ENCODE measurements at regions not wholly inside any gene's neighbourhood (a gene's known extent, or its start where the extent isn't known, plus 50 kb on each side); places are given as distances from the start of the nearest gene placed in this dataset.

GRCh38 chr5:121138495-121138907 lies 674.4 kb downstream of the PRR16 start:
- no peak for DNase-seq
- Histone ChIP-seq H3K4me3 (replicated peaks in 1 of 3) (no peak overlapping the region), H3K4me1 (no peaks in the 10 kb centered on the region), H3K27me3 (no peaks in the 10 kb centered on the region), H3K36me3 (no peaks in the 10 kb centered on the region), H3K27ac (no peak overlapping the region), H3K9me3 (no peaks in the 10 kb centered on the region)
- WGBS, 2 donors: 77 to 78% methylated on average over 1 of the region's 1 CpG
- TF ChIP-seq CTCF (IDR thresholded peaks at IDR 0.05) (no peak), POLR2A (IDR thresholded peaks at IDR 0.05) (no peak)
- intact Hi-C loops (cut with DNase I): no loop called here

- WGBS, 2 donors: 68 to 72% methylated on average over 1 of the region's 1 CpG
- H3K9me3 ChIP-seq: no peaks in the 10 kb centered on the region
- H3K36me3 ChIP-seq: no peaks in the 10 kb centered on the region
- DNase-seq: no peak
- TF ChIP-seq CTCF (IDR thresholded peaks at IDR 0.05): no peak
- no peak for TF ChIP-seq POLR2A (IDR thresholded peaks at IDR 0.05)
- no peaks in the 10 kb centered on the region for H3K27me3 ChIP-seq
- H3K4me3 ChIP-seq (replicated peaks in 1 of 3): no peak overlapping the region
- H3K4me1 ChIP-seq: no peaks in the 10 kb centered on the region
- intact Hi-C loops (cut with DNase I): no loop called here
- no peak overlapping the region for H3K27ac ChIP-seq
Measured at GRCh38 chr5:121138952-121139351, 674.9 kb downstream of the PRR16 start.

DNA sequence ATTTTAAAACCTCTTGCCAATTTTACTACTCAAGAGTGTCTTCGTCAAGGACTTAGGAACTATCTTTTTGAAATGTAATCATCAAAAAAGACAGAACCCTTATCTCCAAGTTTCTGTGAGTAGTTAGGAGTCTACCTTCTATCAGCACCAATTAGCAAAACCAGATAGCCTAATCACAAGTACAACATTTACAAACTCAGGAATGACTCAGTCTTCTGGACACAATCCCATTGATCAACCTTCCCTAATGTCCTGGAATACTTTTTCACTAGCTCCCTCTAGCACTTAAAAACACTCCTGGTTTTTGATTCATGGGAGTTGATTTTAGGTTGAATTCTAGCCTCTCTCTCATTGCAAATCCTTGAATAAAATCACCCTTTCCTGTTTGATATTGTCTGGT lies 680.7 kb downstream of the PRR16 start:
- Histone ChIP-seq H3K4me1 (no peaks in the 10 kb centered on the region), H3K9me3 (no peaks in the 10 kb centered on the region), H3K36me3 (no peaks in the 10 kb centered on the region), H3K4me3 (replicated peaks in 1 of 3) (no peak overlapping the region), H3K27me3 (no peaks in the 10 kb centered on the region), H3K27ac (no peak overlapping the region)
- 67 to 76% methylated on average over 1 of the region's 1 CpG for WGBS, 2 donors
- intact Hi-C loops (cut with DNase I): no loop called here
- TF ChIP-seq CTCF (IDR thresholded peaks at IDR 0.05): no peak
- TF ChIP-seq POLR2A (IDR thresholded peaks at IDR 0.05): no peak
- no peak for DNase-seq

- 93 to 96% methylated on average over 2 of the region's 2 CpGs for WGBS, 2 donors
Measured at GRCh38 chr5:121151534-121151933, 687.4 kb downstream of the PRR16 start.

DNA sequence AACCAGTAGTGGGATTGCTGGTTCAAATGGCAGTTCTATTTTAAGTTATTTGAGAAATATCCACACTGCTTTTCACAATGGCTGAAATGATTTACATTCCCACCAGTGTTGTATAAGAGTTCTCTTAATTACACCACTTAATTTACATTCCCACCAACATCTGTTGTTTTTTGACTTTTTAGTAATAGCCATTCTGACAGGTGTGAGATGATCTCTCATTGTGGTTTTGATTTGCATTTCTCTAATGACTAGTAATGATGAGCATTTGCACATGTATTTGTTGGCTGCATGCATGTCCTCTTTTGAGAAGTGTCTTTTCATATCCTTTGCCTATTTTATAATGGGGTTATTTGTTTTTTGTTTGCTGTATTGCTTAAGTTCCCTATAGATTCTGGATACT lies 688.3 kb downstream of the PRR16 start:
- intact Hi-C loops (cut with DNase I): no loop called here
- H3K27me3 ChIP-seq: no peaks in the 10 kb centered on the region
- no peak overlapping the region for H3K27ac ChIP-seq
- no peaks in the 10 kb centered on the region for H3K9me3 ChIP-seq
- no peaks in the 10 kb centered on the region for H3K4me1 ChIP-seq
- no peak overlapping the region for H3K4me3 ChIP-seq (replicated peaks in 1 of 3)
- no peak for DNase-seq
- H3K36me3 ChIP-seq: no peaks in the 10 kb centered on the region
- TF ChIP-seq CTCF (IDR thresholded peaks at IDR 0.05): no peak
- no peak for TF ChIP-seq POLR2A (IDR thresholded peaks at IDR 0.05)

More at GRCh38 chr5:121151534-121151933, 687.4 kb downstream of the PRR16 start:
- no peaks in the 10 kb centered on the region for H3K27me3 ChIP-seq
- H3K27ac ChIP-seq: no peak overlapping the region
- H3K4me1 ChIP-seq: no peaks in the 10 kb centered on the region
- H3K9me3 ChIP-seq: no peaks in the 10 kb centered on the region
- no peaks in the 10 kb centered on the region for H3K36me3 ChIP-seq
- DNase-seq: no peak
- TF ChIP-seq CTCF (IDR thresholded peaks at IDR 0.05): no peak
- TF ChIP-seq POLR2A (IDR thresholded peaks at IDR 0.05): no peak
- intact Hi-C loops (cut with DNase I): no loop called here
- H3K4me3 ChIP-seq (replicated peaks in 1 of 3): no peak overlapping the region

All from thyroid gland (tissue), 4 donors.